ENCODE measurements at regions not wholly inside any gene's neighbourhood (a gene's known extent, or its start where the extent isn't known, plus 50 kb on each side); places are given as distances from the start of the nearest gene placed in this dataset.
"Not testable (repeated sequence)": the region's sequence is repeated elsewhere in the genome, so short reads cannot be mapped to it uniquely, and the experiment has no call there.

- TF ChIP-seq, protein P1, sequence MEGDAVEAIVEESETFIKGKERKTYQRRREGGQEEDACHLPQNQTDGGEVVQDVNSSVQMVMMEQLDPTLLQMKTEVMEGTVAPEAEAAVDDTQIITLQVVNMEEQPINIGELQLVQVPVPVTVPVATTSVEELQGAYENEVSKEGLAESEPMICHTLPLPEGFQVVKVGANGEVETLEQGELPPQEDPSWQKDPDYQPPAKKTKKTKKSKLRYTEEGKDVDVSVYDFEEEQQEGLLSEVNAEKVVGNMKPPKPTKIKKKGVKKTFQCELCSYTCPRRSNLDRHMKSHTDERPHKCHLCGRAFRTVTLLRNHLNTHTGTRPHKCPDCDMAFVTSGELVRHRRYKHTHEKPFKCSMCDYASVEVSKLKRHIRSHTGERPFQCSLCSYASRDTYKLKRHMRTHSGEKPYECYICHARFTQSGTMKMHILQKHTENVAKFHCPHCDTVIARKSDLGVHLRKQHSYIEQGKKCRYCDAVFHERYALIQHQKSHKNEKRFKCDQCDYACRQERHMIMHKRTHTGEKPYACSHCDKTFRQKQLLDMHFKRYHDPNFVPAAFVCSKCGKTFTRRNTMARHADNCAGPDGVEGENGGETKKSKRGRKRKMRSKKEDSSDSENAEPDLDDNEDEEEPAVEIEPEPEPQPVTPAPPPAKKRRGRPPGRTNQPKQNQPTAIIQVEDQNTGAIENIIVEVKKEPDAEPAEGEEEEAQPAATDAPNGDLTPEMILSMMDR (IDR thresholded peaks at IDR 0.05) = not testable (repeated sequence)
- TF ChIP-seq POLR2A (IDR thresholded peaks at IDR 0.05) = not testable (repeated sequence)
Measured at GRCh38 chr3:125775606-125776294, 180.5 kb upstream of the OSBPL11 start.

All from thyroid gland (tissue), 4 donors.